HL-60/S4 treated with retinoic acid at 250 ng/mL for 4 days and 3 days (cell line): ENCODE measurements at regions not wholly inside any gene's neighbourhood (a gene's known extent, or its start where the extent isn't known, plus 50 kb on each side); places are given as distances from the start of the nearest gene placed in this dataset.

Source experiments
- in situ Hi-C: fragments of 300-500 bp; cut with MboI; formaldehyde crosslinking; loops from 2 replicates; pipeline ENCODE4 v1.7.0; 2022; ENCODE audit warnings: low sequenced_read_pairs

DNA sequence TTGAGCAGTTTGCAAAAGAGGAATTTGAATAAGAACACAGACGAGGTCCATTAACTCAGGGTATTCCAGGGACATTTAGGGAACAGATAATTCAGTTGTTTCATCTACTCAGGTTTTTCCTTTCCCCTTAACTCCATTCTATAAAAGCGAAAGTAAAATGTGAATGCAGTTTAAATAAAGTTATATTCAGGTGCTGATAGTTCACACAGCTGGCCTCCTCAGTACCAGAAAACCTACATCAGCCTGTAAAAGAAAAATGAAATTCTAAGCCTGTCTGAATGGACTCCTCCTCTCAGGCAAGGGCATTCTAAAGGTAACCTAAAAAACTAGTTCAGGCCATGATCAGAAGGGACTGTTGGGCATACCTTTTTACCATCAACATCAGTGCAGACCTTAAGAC lies 873.8 kb downstream of the SUCLG1 start:
- in situ Hi-C loops = no loop called here

DNA sequence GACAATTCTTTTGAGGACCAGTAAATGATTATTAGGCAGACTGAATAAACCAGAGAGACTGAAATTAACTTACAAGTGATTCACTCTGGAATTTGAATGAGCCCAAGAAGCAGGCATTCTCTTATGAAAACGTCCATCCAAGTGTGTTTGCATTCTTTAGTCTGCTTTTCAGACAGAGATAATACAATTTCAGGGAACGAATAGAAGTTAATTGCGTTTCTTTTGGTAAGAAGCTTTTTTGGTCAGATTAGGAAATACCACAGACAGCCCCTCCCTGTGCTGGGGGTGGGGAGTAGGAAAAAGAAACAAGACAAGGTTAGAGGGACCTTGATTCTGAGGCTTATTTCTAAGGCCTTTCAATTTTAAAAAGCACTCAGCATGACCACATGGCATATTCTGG lies 874.4 kb downstream of the SUCLG1 start:
- in situ Hi-C loops = no loop called here

DNA sequence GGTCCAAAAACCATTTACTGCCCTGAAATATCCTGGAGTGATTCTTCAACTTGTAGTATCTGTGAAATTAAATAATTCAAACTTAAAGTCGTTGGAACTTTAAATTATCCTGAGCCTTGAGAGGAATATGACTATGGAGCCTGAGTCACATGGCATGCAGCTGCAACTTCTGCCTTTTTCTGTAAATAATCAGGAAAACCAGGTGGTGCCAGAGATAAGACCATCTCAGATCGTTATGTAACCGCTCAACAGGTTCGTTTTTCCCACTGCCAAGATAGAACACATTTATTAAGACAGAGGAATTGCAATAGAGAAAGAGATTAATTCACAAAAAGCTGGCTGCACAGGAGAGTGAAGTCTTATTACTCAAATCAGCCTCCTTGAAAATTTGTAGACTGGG lies 876.5 kb downstream of the SUCLG1 start:
- in situ Hi-C loops = no loop called here

DNA sequence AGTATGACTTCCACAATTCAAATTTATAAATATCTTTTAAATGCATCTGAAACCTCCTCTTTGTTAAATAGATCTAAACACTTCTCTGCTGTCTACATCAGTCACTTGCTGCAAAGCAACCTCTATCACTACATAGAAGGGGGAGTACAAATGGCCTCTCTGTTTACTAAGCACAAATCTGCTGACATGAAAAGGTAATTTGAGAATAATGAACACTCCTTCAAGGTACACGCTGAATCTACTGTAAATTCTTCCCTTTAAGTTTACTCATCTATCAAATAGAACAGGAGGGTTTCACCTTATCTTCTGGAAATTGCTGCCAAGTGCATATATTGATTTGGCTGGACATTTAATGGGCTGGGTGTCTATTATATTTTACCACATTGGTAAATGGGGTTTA lies 879.6 kb downstream of the SUCLG1 start:
- in situ Hi-C loops = no loop called here

DNA sequence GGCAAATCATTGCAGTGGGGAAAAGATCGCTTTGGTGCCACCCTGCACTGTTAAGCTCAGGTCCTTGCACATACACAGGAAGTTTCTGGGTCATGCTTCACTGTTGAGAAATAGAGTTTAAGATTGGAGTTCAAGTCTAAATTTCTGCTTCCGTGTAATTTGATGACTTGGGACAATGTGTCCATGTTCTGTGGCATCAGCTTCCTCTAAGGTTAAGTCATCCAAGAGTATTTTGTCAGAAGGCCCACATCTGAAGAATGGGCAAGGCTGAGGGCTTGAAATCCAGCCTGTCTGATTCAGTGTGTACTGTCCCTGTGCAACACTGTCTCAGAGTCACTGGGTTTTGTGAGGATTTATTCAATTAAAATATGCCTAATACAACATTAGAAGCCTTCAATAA lies 880.7 kb downstream of the SUCLG1 start:
- in situ Hi-C loops = no loop called here

DNA sequence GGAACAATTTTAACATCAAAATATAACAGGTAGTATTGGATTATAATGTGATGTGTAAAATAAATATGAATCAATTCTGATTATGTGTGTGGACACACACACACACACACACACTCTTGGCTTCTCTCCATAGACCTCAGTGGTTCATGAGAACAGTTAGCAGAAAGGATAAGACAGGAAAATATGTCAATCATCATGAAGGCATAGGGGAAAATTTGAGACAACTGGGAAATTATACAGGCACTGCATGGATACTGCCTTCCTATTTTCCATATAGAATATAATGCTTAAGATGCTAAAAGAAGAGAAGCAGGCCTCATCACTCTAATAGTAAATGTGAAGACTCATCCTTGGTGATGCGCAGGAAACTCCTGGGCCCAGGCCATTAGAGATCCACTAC lies 884.5 kb downstream of the SUCLG1 start:
- in situ Hi-C loops = no loop called here

DNA sequence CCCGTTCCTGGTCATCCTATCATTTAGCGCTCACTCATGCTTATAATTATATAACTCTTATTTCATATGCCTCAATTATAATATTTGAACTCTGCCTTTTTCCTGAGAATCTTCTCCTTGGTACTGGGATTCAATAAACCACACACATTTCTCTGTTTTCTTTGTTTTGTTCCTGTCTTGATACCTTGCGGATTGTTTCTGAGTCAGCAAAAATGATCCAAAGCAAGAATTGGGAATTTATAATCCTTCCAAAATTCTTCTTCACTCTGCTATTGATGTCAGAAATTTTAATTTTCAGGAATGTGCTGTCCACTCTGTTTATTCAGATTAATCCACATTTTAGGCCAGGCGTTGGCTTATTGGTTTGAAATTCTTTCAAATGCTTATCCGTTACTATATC lies 886.0 kb downstream of the SUCLG1 start:
- in situ Hi-C loops = no loop called here

DNA sequence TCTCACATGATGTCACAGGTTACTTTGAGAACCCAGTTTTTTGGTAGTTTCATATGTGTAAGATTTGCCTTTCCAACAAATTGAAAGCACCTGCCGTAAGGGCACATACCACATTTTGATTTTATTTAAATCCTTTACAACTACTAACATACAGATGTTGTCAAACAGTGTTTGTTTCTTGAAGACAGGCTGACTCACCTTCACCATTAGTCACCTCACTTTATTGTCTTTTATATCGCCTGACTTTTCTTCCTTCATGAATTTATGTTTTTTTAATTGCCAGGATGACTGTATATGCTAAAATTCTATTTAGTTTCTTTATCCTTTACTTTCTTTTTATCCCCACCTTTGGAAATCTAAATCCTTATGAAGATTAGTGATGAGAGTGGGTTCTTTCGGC lies 886.7 kb downstream of the SUCLG1 start:
- in situ Hi-C loops = no loop called here

DNA sequence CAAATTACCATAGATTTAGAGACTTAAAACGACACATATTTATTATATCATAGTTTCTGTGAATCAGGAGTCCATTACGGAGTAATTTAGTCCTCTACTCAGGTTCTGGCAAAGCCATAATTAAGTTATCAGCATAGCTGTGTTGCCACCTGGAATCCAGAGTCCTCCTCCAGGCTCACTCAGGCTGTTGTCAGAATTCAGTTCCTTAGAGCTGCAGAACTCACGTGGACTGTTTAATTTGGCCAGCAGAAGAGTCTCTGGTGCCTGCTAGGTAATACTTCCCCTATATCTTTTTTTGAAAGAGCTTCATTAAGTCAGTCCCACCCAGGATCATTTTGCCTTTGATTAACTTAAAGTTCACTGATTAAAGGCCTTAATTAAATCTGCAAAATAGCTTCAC lies 891.5 kb downstream of the SUCLG1 start:
- in situ Hi-C loops = no loop called here

DNA sequence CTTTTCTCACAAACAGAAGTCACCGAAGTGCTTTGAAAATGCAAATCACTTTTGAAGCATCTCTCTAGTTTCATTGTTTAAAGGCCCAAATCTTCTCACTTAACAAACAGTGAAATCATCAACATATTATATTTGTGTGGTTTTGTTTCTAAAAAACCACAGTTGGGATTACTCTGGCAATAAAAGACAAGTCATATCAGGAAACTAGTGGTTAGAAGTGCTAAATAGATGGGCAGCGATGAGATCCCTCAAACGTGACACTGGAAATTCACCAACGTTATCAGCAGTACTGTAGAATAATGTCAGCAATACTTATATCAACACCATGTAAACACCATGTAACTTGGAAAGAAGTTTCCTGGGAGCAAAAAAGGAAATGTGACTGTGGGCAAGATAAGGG lies 893.5 kb downstream of the SUCLG1 start:
- in situ Hi-C loops = no loop called here

DNA sequence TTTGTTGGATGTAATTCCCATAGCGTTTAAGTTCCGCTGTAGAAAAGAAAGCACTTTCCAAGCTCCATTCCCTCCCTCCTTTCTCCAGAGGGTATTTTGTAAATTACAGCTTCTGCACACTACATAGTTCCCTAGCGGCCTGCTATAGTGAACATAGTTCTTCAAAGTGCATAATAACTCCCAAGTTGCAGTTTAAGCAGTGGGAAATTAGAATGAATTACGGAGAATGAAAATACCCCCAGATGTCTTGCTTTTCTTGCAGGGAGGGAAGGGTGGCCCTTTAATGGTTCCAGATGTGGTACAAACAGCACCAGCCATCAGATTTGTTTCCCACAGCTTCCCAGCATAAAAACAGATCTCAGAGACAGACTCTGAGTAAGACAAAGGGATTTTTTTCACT lies 893.9 kb downstream of the SUCLG1 start:
- in situ Hi-C loops = no loop called here

DNA sequence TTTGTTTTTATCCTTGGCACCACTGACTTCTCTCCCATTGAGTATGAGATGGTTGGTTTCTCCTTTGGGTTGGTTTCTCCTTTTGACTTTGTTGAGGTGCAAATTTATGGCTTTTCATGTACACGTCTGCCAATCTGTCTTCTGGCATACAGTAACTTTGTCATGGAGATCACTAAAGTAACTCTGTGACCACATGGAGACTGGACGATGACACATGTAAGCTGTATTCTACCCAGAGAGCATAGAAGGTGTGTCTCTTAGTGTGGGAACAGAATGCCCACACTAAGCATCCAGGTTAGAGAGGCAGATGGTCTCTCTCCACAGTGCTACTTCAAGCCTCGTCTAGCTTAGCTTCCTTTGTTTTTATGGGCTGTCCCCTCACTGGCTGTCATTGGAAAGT lies 897.5 kb downstream of the SUCLG1 start:
- in situ Hi-C loops = no loop called here

DNA sequence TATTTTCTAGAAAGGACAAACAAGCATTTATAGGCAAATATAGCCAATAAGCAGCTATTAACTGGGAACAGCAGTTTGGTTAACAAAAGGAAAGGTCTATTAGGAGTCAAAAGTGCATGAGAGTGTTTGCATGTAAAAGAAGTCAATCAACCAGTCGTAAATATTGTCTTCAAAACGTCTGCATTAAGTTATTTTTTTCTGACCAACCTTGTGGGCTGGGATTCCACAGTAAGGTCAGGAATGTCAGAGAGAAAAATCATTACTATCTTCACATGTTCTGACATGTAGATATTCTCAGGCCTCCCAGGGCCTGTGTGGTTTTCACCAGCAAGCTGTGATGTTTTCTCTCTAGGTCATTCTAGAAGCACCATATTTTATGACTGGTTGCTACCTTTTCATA lies 922.5 kb downstream of the SUCLG1 start:
- in situ Hi-C loops = no loop called here

DNA sequence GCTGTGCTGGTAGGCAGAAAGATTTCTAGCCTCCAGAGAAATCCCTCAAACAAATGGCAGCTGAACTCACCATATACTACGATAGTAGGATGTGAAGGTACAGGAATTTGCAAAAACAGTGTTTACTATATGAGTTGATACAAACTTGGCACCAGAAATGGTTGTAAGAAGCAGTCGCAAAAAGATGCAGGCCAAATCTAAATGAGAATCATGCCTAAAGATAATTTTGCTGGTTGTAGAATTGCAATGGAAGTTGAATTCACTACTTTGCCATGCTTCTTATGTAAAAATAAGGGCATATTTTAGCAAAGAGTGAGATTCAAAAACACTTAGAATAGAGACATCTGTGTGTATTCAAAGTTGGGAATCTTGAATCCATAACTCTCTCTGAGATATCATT lies 924.7 kb downstream of the SUCLG1 start:
- in situ Hi-C loops = no loop called here

DNA sequence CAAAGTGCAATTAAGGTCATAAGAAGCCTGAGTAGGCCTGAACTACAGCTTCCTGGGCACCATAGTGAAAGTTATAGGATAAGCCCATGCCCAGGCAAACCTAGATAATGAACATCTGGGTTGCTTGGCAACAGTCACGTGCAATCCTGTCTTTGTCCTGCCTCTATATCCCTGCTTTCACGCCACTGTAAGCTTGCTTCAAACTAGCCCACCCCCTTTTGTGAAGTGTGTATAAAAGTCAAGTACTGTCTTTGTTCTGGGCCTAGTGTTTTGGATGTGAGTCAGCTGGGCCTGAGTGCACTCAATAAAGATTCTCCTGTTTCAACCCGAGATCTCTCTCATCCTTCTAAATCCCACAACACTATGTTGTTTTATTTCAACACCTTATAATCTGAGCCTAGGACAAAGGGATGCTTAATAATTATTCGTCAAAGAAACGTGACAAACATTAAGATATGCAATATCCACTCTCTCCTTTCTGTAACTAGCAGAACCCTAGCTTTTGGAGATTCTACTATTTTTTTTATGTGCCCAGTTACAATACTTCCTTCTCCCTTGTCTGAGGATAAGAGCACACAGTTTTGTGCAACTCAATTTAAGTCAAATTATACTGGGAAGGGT lies 927.8 kb downstream of the SUCLG1 start:
- in situ Hi-C loops = no loop called here

DNA sequence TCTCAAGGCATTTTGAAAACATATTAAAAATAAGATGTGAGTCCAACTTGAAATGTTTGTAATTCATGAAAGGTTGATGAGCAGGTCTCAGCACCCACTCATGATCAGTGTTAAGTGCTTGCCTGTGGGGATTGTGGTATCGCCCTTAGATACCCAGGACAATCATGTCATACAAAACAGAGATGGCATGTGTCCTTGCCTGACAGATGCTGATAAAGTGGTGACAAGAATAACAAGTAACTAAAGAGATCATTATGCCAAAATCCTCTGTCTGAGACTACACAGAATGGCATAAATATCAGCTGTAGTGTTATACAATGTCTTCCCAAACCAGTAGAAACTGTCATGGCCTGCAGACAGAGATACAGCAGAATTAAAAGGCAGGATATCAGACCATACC lies 930.3 kb downstream of the SUCLG1 start:
- in situ Hi-C loops = no loop called here

DNA sequence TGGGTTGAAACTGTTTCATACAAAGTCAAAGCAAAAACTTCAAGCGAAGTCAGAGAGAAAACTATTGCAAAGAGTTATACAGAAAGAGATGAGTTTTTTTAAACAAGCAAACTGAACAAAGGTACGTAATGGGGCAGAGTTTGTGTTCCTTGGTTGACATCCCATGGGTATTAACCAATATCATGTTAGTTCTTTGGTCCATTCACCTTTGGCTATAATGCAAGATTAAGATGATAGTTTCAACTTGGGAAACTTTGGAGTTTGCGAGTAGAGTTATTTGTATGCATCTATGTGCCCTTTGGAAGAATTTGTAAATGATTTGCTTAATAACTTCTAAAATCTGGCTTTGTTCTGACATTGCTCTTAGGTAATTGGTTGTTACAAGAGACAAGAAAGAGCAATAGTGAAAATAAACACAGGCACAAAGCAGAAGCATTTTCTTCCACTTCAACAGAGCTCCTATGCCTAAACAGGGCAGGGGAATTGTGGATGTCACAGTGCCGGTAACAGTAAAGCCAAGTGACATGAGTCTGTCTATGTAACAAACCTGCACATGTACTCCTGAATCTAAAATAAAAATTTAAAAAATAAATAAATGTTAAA lies 936.1 kb downstream of the SUCLG1 start:
- in situ Hi-C loops = no loop called here

DNA sequence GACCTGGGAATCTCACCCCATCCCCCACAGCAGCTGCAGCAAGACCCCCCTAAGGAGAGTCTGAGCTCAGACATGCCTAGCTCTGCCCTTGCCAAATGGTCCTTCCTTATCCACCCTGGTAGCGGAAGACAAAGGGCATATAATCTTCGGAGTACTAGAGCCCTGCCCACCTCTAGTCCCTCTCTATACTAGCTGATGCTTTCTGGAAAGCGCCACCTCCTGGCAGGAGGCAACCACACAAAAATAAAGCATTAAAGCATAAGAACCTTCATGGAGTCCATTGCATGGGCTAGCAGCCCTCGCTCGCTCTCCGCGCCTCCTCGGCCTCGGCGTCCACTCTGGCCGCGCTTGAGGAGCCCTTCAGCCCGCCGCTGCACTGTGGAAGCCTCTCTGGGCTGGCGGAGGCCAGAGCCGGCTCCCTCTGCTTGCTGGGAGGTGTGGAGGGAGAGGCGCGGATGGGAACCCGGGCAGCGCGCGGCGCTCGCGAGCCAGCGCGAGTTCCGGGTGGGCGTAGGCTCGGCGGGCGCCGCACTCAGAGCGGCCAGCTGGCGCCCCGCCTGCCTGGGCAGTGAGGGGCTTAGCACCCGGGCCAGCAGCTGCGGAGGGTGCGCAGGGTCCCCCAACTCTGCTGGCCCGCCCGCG lies 941.2 kb downstream of the SUCLG1 start:
- in situ Hi-C loops = no loop called here

DNA sequence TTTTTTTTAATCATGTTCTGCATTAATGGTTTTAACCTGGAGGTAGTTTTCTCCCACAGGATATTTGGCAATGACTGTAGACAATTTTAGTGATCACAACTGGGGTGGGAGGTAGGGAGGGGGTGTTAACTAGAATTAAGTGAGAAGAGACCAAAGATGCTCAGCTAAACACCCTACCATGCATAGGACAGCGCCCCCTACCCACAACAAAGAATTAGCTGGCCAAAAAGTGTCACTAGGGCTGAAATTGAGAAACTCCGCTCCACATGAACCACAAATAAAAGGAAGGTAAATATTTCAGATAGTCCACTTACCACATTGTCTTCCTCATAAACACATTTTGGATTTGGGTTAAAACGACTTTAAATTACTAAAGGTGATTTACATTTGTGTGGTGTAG lies 942.6 kb downstream of the SUCLG1 start:
- in situ Hi-C loops = no loop called here

DNA sequence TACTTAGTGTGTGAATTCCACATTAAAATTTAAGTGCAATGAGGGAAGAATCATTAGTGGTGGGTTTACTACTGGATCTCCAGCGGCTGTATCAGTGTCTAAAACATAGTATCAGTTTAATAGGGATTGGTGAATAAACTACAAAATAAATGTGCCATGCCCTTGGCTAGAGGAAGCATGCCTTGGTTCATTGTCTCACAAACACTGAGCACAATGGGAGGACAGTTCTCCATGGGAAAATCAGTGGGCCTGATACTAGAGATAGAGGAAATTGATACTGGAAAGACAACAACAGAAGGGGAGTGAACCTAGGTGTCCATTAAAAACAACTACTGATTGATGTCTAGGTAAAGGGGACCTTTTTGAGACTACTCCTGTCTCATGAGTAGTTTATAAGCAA lies 971.6 kb downstream of the SUCLG1 start:
- in situ Hi-C loops = no loop called here

DNA sequence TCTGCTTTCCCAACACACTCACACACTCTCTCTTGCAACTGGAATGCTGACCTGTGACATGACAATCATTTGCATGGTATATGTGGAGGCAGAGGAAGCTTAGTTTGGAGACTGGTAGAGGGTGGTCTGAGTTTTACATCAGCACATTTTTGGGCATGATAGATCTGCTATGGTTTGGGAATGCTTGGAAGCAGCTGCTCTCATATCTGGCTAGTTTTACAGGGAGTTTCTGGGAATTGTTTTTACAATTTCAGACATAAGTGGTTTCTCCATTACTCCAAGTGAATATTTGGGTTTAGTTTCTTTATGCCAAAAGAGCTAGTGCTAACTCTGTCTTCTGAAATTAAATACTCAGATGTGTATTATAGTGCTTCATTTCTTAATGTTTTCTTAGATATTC lies 977.6 kb downstream of the SUCLG1 start:
- in situ Hi-C loops = no loop called here

DNA sequence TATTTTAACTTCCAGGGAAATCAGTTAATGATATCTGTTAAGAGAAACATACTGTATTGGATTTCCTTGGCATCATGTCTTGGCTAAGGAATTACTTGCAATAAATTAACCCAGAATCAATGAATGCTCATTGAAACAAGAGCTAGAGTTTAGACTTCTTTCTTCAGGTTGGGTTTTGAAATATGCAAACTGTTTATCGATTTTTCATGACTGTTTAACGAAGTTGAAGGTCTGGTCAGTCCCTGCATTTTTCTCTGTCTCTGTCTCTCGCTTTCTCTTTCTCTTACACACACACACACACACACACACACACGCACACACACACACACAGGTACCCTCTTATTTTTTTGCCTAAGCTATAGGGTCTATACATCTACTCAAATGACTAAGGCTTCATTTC lies 981.0 kb downstream of the SUCLG1 start:
- in situ Hi-C loops = no loop called here

DNA sequence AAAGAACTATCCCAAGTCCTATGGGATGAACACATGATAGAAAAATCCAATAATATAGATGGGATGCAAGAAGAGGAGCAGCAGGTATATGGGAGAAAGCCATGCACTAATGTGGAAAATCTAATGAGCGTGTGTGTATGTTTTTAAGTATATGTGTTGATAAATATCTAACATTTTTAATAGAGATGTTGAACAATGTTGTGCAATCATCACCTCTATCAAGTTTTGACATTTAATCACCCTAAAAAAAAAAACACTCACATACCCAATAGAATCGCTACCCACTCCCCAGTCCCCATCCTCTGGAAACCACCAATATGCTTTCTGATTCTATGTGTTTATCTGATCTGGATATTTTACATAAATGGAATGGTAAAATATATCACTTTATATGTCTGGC lies 983.7 kb downstream of the SUCLG1 start:
- in situ Hi-C loops = no loop called here
